GM12801 (cell line): ENCODE measurements at regions not wholly inside any gene's neighbourhood (a gene's known extent, or its start where the extent isn't known, plus 50 kb on each side); places are given as distances from the start of the nearest gene placed in this dataset.

Source experiments
- TF ChIP-seq, protein P1 (sequence below): IDR thresholded peaks from one replicate; pipeline ENCODE4 v1.5.1; 2011; ENCODE audit warnings: control low read depth; ENCODE audit not compliant: insufficient read length; ENCODE audit errors: extremely low read depth

DNA sequence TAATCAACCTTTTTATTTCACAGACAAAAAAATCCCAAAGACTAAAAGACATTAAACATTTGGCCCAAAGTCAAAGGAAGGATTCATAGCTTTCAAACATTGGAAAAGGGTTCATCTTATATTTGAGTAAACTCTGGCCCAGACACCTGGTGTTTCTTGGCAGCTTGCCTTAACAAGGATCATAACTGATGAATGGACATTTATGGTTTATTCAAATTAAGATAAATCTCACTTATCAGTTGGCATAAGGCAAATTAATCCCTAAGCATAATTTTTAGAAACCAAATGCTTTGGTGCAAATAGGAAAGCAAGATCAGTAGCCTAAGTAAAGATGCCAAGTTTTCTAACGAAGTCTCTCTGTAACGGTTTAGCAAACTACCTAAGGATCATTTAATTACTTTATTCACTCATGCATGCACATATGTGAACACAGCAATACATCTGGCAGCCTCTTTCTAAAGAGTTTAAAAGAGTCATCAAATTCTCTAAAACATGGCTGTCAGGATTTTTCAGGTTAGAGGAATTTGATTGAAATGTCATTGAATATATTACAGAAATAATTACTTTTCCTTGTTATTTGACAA is 323.4 kb upstream of the RBMS1 start:
- TF ChIP-seq, protein P1, sequence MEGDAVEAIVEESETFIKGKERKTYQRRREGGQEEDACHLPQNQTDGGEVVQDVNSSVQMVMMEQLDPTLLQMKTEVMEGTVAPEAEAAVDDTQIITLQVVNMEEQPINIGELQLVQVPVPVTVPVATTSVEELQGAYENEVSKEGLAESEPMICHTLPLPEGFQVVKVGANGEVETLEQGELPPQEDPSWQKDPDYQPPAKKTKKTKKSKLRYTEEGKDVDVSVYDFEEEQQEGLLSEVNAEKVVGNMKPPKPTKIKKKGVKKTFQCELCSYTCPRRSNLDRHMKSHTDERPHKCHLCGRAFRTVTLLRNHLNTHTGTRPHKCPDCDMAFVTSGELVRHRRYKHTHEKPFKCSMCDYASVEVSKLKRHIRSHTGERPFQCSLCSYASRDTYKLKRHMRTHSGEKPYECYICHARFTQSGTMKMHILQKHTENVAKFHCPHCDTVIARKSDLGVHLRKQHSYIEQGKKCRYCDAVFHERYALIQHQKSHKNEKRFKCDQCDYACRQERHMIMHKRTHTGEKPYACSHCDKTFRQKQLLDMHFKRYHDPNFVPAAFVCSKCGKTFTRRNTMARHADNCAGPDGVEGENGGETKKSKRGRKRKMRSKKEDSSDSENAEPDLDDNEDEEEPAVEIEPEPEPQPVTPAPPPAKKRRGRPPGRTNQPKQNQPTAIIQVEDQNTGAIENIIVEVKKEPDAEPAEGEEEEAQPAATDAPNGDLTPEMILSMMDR = no peak

DNA sequence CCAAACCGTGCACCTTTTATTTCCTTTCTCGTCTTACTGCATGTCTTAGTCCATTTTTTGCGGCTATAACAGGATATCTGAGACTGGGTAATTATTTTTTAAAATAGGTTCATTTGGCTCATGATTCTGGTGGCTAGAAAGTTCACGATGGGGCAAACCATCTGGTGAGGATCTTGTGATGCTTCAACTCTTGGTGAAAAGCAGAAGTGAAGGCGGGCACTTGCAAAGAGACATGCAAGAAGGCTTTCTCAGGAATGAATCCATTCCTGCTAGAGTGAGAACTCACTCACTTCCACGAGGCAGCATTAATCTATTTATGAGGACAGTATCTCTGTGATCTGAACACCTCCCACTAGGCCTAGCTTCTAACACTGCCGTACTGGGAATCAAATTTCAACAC is 327.1 kb upstream of the RBMS1 start:
- TF ChIP-seq, protein P1 = no peak

DNA sequence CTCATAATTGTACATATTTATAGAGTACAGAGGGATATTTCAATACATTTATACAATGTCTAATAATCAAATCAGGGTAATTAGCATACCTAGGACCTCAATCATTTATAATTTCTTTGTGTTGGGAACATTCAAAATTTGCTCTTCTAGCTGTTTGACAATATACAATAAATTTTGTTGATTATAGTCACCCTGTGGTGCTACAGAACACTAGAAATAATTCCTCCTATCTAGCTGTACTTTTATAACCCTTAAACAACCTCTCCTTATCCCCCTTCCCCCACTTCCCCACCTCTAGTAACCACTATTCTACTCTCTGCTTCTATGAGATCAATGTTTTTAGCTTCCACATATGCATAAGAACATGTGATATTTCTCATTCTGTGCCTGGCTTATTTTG is 328.4 kb upstream of the RBMS1 start:
- TF ChIP-seq, protein P1 = no peak

DNA sequence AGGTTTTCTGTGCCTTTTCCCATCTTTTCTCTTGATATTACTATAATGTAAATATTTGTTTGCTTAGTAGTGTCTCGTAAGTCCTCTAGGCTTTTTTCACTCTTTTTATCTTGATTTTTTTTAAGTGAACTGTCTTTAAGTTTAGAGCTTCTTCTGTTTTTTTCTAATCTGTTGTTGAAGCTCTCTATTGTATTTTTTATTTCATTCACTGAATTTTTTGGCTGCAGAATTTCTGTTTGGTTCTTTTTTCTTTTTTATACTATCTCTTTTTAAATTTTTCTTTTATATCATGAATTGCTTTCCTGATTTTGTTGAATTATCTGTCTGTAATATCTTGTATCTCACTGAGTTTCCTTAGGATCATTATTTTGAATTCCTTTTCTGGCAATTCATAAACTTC is 331.8 kb upstream of the RBMS1 start:
- TF ChIP-seq, protein P1 = no peak

DNA sequence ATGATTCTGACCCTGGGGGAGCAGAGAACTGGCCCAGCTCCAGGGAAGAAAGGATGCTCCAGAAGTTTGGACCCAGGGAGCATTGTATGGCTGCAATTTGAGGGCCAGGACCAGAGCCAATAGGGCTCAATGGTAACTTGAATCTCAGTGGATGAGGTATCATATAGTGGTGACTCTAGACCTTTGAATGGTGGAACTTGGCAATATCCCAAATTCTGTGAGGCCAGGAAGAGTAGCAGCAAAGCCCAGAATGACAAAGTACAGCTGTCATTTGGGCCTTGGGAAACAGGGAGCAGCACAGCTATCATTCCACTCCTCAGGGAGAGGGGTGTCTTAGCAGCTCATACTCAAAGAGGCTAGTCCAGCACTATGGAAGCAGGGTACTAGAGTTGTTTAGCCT is 332.9 kb upstream of the RBMS1 start:
- TF ChIP-seq, protein P1 = no peak

DNA sequence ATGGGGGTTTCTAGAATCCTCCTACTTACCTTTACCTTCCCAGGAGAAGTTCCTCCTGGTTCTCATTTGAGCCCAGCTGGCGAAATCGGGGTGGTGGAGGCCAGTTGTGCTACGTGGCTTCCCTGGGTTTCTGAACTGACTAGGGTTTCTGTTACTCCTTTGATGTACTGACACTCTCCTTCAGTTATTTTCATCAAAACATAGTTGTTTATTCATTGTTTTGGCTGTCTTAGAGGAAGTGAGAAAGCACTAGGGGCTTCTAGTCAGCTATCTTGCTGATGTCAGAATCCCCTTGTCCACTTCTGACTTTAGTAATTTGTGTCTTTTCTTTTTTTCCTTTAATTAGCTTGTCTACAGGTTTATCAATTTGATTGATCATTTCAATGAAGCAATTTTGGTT is 332.2 kb upstream of the TANK start:
- TF ChIP-seq, protein P1 = no peak

DNA sequence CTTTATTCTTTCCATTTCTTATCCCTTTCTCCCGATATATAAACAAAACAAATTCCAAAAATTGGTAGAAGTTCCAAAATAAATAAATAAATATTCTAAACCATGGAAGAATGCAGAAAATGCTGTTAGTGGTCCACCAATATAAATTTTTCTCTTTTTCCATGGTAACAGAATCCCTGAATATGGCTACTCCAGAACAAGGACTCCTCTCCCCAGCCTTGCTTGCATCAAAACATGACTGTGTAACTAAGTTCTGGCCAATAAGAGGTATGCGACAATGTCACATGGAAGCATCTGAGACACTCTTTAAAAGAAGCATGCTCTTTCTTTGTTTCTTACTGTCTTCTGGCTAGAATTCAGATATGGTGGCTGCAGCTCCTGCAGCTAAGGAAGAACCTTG is 325.1 kb upstream of the TANK start:
- TF ChIP-seq, protein P1 = no peak
